HCT116 (cell line): ENCODE measurements at regions not wholly inside any gene's neighbourhood (a gene's known extent, or its start where the extent isn't known, plus 50 kb on each side); places are given as distances from the start of the nearest gene placed in this dataset.

Source experiments
- ATAC-seq: fragments of 200-7000 bp; cut with Tn5 transposase; 2 replicates; pipeline ENCODE4 v1.9.1; 2020; ENCODE audit warnings: mild to moderate bottlenecking, moderate library complexity
- BruUV-seq: library from RNA; stranded (reverse); fragments of 400-500 nt; replicated peaks from 2 replicates; lab custom pipeline; 2021; lab: Mats Ljungman, UMichigan
- CTCF ChIA-PET: fragments of 300-600 bp; sonication (Branson Sonifier 250); formaldehyde crosslinking; loops from one replicate; lab custom pipeline; 2021; ENCODE audit warnings: antibody characterized with exemption; lab: Charles Lee
- POLR2A ChIA-PET: fragments of 300-600, 350-600 bp; sonication (Branson Sonifier 250); formaldehyde crosslinking; loops from one replicate; lab custom pipeline; 2021; ENCODE audit warnings: antibody characterized with exemption; lab: Charles Lee
- RAD21 ChIA-PET, 2 experiments: fragments of 300-600 bp; sonication (Branson Sonifier 250); formaldehyde crosslinking; loops; one replicate each; lab custom pipeline; 2023; ENCODE audit warnings: low total read pairs in 2 of 2; ENCODE audit not compliant: uncharacterized antibody in 2 of 2, unreplicated experiment in 2 of 2, low non-redundant PET in 1 of 2; lab: Charles Lee
- DNase-seq: peaks from one replicate; pipeline ENCODE4 v3.0.0-alpha.2; 2010; ENCODE audit warnings: low read depth, low spot score
- H2AFZ ChIP-seq: fragments of 200-600 bp; shearing (Covaris generic), sonication (generic); 2 replicates; pipeline ENCODE4 v1.6.1; 2017; ENCODE audit warnings: low read depth, mixed run types, mixed read lengths, antibody characterized with exemption, low read length; ENCODE audit not compliant: poor library complexity, severe bottlenecking
- H3K27ac ChIP-seq: 2 replicates; pipeline ENCODE4 v1.5.1; 2012; ENCODE audit warnings: low read depth, low read length
- H3K27me3 ChIP-seq: fragments of 200-600 bp; sonication (generic); 2 replicates; pipeline ENCODE4 v1.6.1; 2016; ENCODE audit warnings: mixed run types, low read length, mixed read lengths; ENCODE audit not compliant: insufficient read depth
- H3K36me3 ChIP-seq, 2 experiments: fragments of 200-500 bp in 1 of 2; fragments of 200-600 bp in 1 of 2; sonication (Bioruptor generic) in 1 of 2; sonication (generic) in 1 of 2; 2 replicates each; pipeline versions ENCODE4 v1.5.1 to v1.6.1; 2014 to 2016; ENCODE audit warnings: low read length in 2 of 2, inconsistent platforms in 1 of 2, mixed read lengths in 1 of 2, mixed run types in 1 of 2; ENCODE audit not compliant: insufficient read depth in 2 of 2, control insufficient read depth in 1 of 2
- H3K4me1 ChIP-seq, 2 experiments: fragments of 200-600 bp in 1 of 2; sonication (generic) in 1 of 2; 2 replicates each; pipeline versions ENCODE4 v1.5.1 to v1.6.1; 2012 to 2017; ENCODE audit warnings: low read length in 2 of 2, inconsistent platforms in 1 of 2, mild to moderate bottlenecking in 1 of 2, mixed read lengths in 1 of 2, mixed run types in 1 of 2, moderate library complexity in 1 of 2; ENCODE audit not compliant: insufficient read depth in 2 of 2, control insufficient read depth in 1 of 2
- H3K4me2 ChIP-seq: fragments of 200-600 bp; sonication (generic); 2 replicates; pipeline ENCODE4 v1.6.1; 2017; ENCODE audit warnings: mixed run types, low read length, mixed read lengths
- H3K4me3 ChIP-seq, 2 experiments: fragments of 200-600 bp in 1 of 2; sonication (generic) in 1 of 2; replicated peaks in 1 of 2; 2 replicates each; pipeline ENCODE4 v1.5.1; 2011 to 2016; ENCODE audit warnings: low read length in 2 of 2, control low read depth in 1 of 2, low read depth in 1 of 2, mild to moderate bottlenecking in 1 of 2, mixed read lengths in 1 of 2, mixed run types in 1 of 2
- H3K79me2 ChIP-seq: fragments of 200-600 bp; sonication (generic); 2 replicates; pipeline ENCODE4 v1.6.1; 2017; ENCODE audit warnings: mild to moderate bottlenecking, mixed run types, low read length, moderate library complexity, mixed read lengths; ENCODE audit not compliant: insufficient read depth
- H3K9ac ChIP-seq: fragments of 200-600 bp; sonication (generic); 2 replicates; pipeline ENCODE4 v1.6.1; 2016; ENCODE audit warnings: low read length, mixed read lengths
- H3K9me2 ChIP-seq: fragments of 200-600 bp; sonication (generic), shearing (Covaris generic); 2 replicates; pipeline ENCODE4 v1.6.1; 2017; ENCODE audit warnings: mixed run types, mild to moderate bottlenecking, moderate library complexity; ENCODE audit not compliant: insufficient read depth
- H3K9me3 ChIP-seq, 2 experiments: fragments of 200-500 bp in 1 of 2; fragments of 200-600 bp in 1 of 2; sonication (Bioruptor generic) in 1 of 2; sonication (generic) in 1 of 2; 2 replicates each; pipeline ENCODE4 v1.6.1; 2014 to 2017; ENCODE audit warnings: low read length in 2 of 2, mixed read lengths in 2 of 2, inconsistent platforms in 1 of 2, low read depth in 1 of 2, mild to moderate bottlenecking in 1 of 2, mixed run types in 1 of 2, moderate library complexity in 1 of 2; ENCODE audit not compliant: control insufficient read depth in 1 of 2, insufficient read depth in 1 of 2
- H4K20me1 ChIP-seq: fragments of 200-600 bp; sonication (generic), shearing (Covaris generic); 2 replicates; pipeline ENCODE4 v1.6.1; 2017; ENCODE audit warnings: mixed run types, mild to moderate bottlenecking, moderate library complexity; ENCODE audit not compliant: insufficient read depth
- CEBPB ChIP-seq: IDR thresholded peaks from 2 replicates; pipeline ENCODE4 v1.6.1; 2012; ENCODE audit warnings: low read depth
- EZH2 ChIP-seq: fragments of 200-600 bp; sonication (generic); IDR thresholded peaks from 2 replicates; pipeline ENCODE4 v1.6.1; 2017; ENCODE audit warnings: antibody characterized with exemption, mixed run types
- JUND ChIP-seq: IDR thresholded peaks from 2 replicates; pipeline ENCODE4 v1.6.1; 2012
- MAX ChIP-seq: IDR thresholded peaks from 2 replicates; pipeline ENCODE4 v1.6.1; 2012
- POLR2A ChIP-seq: IDR thresholded peaks from 2 replicates; pipeline ENCODE4 v1.7.0; 2011; ENCODE audit warnings: borderline replicate concordance; ENCODE audit not compliant: insufficient read depth, insufficient read length; ENCODE audit errors: extremely low read depth
- RAD21 ChIP-seq: IDR thresholded peaks from 2 replicates; pipeline ENCODE4 v1.6.1; 2012; ENCODE audit warnings: low read depth, mild to moderate bottlenecking
- REST ChIP-seq: IDR thresholded peaks from 2 replicates; pipeline ENCODE4 v1.6.1; 2012; ENCODE audit warnings: low read depth
- SIN3A ChIP-seq: IDR thresholded peaks from 2 replicates; pipeline ENCODE4 v1.6.1; 2012; ENCODE audit warnings: low read depth
- SP1 ChIP-seq: IDR thresholded peaks from 2 replicates; pipeline ENCODE4 v1.6.1; 2012; ENCODE audit warnings: low read depth
- SRF ChIP-seq: IDR thresholded peaks from 2 replicates; pipeline ENCODE4 v1.6.1; 2012; ENCODE audit warnings: low read depth
- TCF7L2 ChIP-seq: IDR thresholded peaks from 2 replicates; pipeline ENCODE4 v1.7.0; 2011; ENCODE audit warnings: borderline replicate concordance, inconsistent platforms; ENCODE audit not compliant: insufficient read depth, insufficient read length; ENCODE audit errors: extremely low read depth
- YY1 ChIP-seq: IDR thresholded peaks from 2 replicates; pipeline ENCODE4 v1.6.1; 2011; ENCODE audit warnings: low read length, low read depth, moderate library complexity, mild to moderate bottlenecking; ENCODE audit not compliant: insufficient replicate concordance; ENCODE audit errors: extremely low read depth
- intact Hi-C: fragments of 100-400 bp; cut with micrococcal nuclease; formaldehyde crosslinking; loops from 2 replicates; pipeline ENCODE4 v1.10.0; 2022
- TF ChIP-seq, protein P1 (sequence below): IDR thresholded peaks from 2 replicates; pipeline ENCODE4 v1.6.1; 2012
- TF ChIP-seq, protein P2 (sequence below), 3 experiments: fragments of 200-600 bp in 1 of 3; sonication (generic) in 1 of 3; IDR thresholded peaks in 2 of 3; conservative IDR thresholded peaks in 1 of 3; 2 replicates each; pipeline ENCODE4 v1.5.1; 2012 to 2017; ENCODE audit warnings: low read depth in 2 of 3, low read length in 2 of 3, antibody characterized with exemption in 1 of 3, borderline replicate concordance in 1 of 3, control low read depth in 1 of 3, mild to moderate bottlenecking in 1 of 3, mixed read lengths in 1 of 3, mixed run types in 1 of 3, moderate library complexity in 1 of 3; ENCODE audit not compliant: insufficient read depth in 1 of 3

DNA sequence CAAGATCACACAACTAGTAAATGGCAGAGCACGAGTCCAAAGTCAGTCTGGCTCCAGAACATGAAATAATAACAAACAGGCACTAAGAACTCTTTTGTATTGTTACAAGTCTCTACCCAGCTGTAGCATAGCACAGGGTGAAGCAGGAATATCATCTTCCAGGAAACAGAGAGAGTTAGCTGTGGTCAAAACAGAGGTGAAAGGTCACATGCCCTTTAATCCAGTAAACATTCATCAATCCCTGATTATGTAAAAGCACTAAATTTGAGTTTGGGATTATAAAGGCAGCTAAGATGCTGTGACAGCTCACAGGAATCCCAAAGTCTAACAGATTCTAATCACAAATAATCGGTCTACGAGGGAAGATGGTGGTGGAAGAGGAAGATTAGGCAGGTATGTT is 133.0 kb upstream of the ASTN2 start:
- ChIA-PET RAD21 (no interaction called here), CTCF (no interaction called here), POLR2A (no interaction called here)
- Histone ChIP-seq H3K9me3 (peaks cover 0 to 2% of the 10 kb centered on the region in 2 experiments; a peak in 2 of 4 replicates), H3K27me3 (no peaks in the 10 kb centered on the region), H3K4me1 (no peaks in the 10 kb centered on the region), H3K27ac (no peak overlapping the region), H3K9me2 (no peaks in the 10 kb centered on the region), H3K9ac (no peak overlapping the region), H3K4me2 (no peak overlapping the region), H3K4me3 (no peak overlapping the region), H4K20me1 (no peaks in the 10 kb centered on the region), H2AFZ (no peak overlapping the region), H3K36me3 (no peaks in the 10 kb centered on the region), H3K79me2 (no peaks in the 10 kb centered on the region)
- TF ChIP-seq, protein P1, sequence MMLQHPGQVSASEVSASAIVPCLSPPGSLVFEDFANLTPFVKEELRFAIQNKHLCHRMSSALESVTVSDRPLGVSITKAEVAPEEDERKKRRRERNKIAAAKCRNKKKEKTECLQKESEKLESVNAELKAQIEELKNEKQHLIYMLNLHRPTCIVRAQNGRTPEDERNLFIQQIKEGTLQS: no peak
- TF ChIP-seq SP1 (no peak), SIN3A (no peak), RAD21 (no peak), CEBPB (no peak), SRF (no peak), TCF7L2 (no peak), EZH2 (no peak), MAX (no peak), REST (no peak), JUND (no peak), POLR2A (no peak), YY1 (no peak)
- TF ChIP-seq, protein P2, sequence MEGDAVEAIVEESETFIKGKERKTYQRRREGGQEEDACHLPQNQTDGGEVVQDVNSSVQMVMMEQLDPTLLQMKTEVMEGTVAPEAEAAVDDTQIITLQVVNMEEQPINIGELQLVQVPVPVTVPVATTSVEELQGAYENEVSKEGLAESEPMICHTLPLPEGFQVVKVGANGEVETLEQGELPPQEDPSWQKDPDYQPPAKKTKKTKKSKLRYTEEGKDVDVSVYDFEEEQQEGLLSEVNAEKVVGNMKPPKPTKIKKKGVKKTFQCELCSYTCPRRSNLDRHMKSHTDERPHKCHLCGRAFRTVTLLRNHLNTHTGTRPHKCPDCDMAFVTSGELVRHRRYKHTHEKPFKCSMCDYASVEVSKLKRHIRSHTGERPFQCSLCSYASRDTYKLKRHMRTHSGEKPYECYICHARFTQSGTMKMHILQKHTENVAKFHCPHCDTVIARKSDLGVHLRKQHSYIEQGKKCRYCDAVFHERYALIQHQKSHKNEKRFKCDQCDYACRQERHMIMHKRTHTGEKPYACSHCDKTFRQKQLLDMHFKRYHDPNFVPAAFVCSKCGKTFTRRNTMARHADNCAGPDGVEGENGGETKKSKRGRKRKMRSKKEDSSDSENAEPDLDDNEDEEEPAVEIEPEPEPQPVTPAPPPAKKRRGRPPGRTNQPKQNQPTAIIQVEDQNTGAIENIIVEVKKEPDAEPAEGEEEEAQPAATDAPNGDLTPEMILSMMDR (IDR thresholded peaks at IDR 0.05 in 2 of 3, conservative IDR thresholded peaks at IDR 0.05 in 1 of 3; ENCODE audit: borderline replicate concordance in 1 of 3, insufficient read depth in 1 of 3, low read depth in 2 of 3, low read length in 2 of 3): no peak
- DNase-seq: no peak
- intact Hi-C loops: no loop called here
- BruUV-seq: no TSS peak
- ATAC-seq: no peak
